LNCaP clone FGC (cell line): ENCODE measurements at regions not wholly inside any gene's neighbourhood (a gene's known extent, or its start where the extent isn't known, plus 50 kb on each side); places are given as distances from the start of the nearest gene placed in this dataset.

ENCODE experiments used
- DNase-seq: peaks from one replicate; pipeline ENCODE4 v3.0.0-alpha.2; 2011; ENCODE audit warnings: low read depth
- H3K4me3 ChIP-seq: 2 replicates; pipeline ENCODE4 v1.5.1; 2011; ENCODE audit warnings: mild to moderate bottlenecking, low read depth, low read length, control low read depth
- CTCF ChIP-seq: IDR thresholded peaks from 2 replicates; pipeline ENCODE4 v1.5.1; 2012; ENCODE audit warnings: mild to moderate bottlenecking; ENCODE audit not compliant: control insufficient read depth, insufficient read depth; ENCODE audit errors: extremely low read depth

GRCh38 chr21:19130379-19131028 lies 726.9 kb upstream of the TMPRSS15 start:
- no peak overlapping the region for H3K4me3 ChIP-seq
- no peak for DNase-seq
- no peak for TF ChIP-seq CTCF

GRCh38 chr21:19141511-19141910 lies 737.9 kb upstream of the TMPRSS15 start:
- no peak for DNase-seq
- H3K4me3 ChIP-seq = no peak overlapping the region
- no peak for TF ChIP-seq CTCF

GRCh38 chr21:19145682-19146293 lies 742.2 kb upstream of the TMPRSS15 start:
- no peak overlapping the region for H3K4me3 ChIP-seq
- TF ChIP-seq CTCF = no peak
- DNase-seq = no peak

GRCh38 chr21:19148056-19148455 lies 744.5 kb upstream of the TMPRSS15 start:
- no peak for TF ChIP-seq CTCF
- H3K4me3 ChIP-seq = no peak overlapping the region
- DNase-seq = no peak

- no peak for TF ChIP-seq CTCF
- H3K4me3 ChIP-seq = no peak overlapping the region
- no peak for DNase-seq
Measured at GRCh38 chr21:19171585-19171984, 768.0 kb upstream of the TMPRSS15 start.

- DNase-seq = no peak
- H3K4me3 ChIP-seq = no peak overlapping the region
- no peak for TF ChIP-seq CTCF
Measured at GRCh38 chr21:19181604-19182140, 778.1 kb upstream of the TMPRSS15 start.

- H3K4me3 ChIP-seq = no peak overlapping the region
- no peak for DNase-seq
- no peak for TF ChIP-seq CTCF
Measured at GRCh38 chr21:19197950-19198349, 794.4 kb upstream of the TMPRSS15 start.
